ENCODE measurements at regions not wholly inside any gene's neighbourhood (a gene's known extent, or its start where the extent isn't known, plus 50 kb on each side); places are given as distances from the start of the nearest gene placed in this dataset.
"Not testable (repeated sequence)": the region's sequence is repeated elsewhere in the genome, so short reads cannot be mapped to it uniquely, and the experiment has no call there.

GRCh38 chr12:92062539-92063493 lies 82.8 kb downstream of the BTG1 start:
- H3K4me3 ChIP-seq, result no peak overlapping the region
- TF ChIP-seq, protein P1, sequence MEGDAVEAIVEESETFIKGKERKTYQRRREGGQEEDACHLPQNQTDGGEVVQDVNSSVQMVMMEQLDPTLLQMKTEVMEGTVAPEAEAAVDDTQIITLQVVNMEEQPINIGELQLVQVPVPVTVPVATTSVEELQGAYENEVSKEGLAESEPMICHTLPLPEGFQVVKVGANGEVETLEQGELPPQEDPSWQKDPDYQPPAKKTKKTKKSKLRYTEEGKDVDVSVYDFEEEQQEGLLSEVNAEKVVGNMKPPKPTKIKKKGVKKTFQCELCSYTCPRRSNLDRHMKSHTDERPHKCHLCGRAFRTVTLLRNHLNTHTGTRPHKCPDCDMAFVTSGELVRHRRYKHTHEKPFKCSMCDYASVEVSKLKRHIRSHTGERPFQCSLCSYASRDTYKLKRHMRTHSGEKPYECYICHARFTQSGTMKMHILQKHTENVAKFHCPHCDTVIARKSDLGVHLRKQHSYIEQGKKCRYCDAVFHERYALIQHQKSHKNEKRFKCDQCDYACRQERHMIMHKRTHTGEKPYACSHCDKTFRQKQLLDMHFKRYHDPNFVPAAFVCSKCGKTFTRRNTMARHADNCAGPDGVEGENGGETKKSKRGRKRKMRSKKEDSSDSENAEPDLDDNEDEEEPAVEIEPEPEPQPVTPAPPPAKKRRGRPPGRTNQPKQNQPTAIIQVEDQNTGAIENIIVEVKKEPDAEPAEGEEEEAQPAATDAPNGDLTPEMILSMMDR (IDR thresholded peaks at IDR 0.05), result no peak
- no peak overlapping the region for H3K27ac ChIP-seq
- no peak for DNase-seq (ENCODE audit: low spot score)

- Histone ChIP-seq H3K4me3 (no peak overlapping the region), H3K27ac (no peak overlapping the region)
- no peak for DNase-seq (ENCODE audit: low spot score)
- TF ChIP-seq, protein P1 (IDR thresholded peaks at IDR 0.05), result no peak
These were observed 84.6 kb downstream of the BTG1 start for GRCh38 chr12:92061061-92061460.

- TF ChIP-seq, protein P1 (IDR thresholded peaks at IDR 0.05), result no peak
These were observed 85.7 kb downstream of the BTG1 start for GRCh38 chr12:92059960-92060359.

GRCh38 chr12:92058664-92059063 lies 87.0 kb downstream of the BTG1 start:
- H3K27ac ChIP-seq, result no peak overlapping the region
- H3K4me3 ChIP-seq, result no peak overlapping the region
- DNase-seq (ENCODE audit: low spot score), result no peak
- TF ChIP-seq, protein P1 (IDR thresholded peaks at IDR 0.05), result no peak

More at GRCh38 chr12:92059960-92060359, 85.7 kb downstream of the BTG1 start:
- peak overlapping the region; percentile 46 to 76 for H3K27ac ChIP-seq
- no peak overlapping the region for H3K4me3 ChIP-seq
- no peak for DNase-seq (ENCODE audit: low spot score)

GRCh38 chr12:92056756-92057155 lies 88.9 kb downstream of the BTG1 start:
- H3K27ac ChIP-seq; DNase-seq (ENCODE audit: low spot score): not testable (repeated sequence)

DNA sequence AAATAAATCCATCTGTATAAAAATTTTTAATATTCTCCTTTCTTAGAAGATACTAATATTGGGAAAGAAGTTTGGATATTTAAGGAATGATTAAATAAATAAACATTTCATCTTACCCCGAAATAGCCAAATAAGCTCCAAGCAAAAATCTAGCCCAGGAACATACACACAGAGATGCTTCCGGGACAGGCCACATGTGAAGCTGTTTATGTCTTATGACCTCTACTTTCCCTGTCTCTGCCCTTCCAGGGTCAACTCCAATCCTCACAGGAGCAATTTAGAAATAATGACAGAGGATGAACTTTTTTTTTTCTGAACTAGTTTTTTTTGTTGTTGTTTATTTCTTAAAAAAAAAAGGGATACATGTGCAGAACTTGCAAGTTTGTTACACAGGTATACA lies 89.4 kb downstream of the BTG1 start:
- TF ChIP-seq, protein P1 (IDR thresholded peaks at IDR 0.05), result no peak
- Histone ChIP-seq H3K4me3 (no peak overlapping the region), H3K27ac (no peak overlapping the region)
- DNase-seq (ENCODE audit: low spot score), result no peak

More at GRCh38 chr12:92056756-92057155, 88.9 kb downstream of the BTG1 start:
- not testable (repeated sequence) for H3K4me3 ChIP-seq

GRCh38 chr12:92055877-92056276 lies 89.8 kb downstream of the BTG1 start:
- H3K27ac ChIP-seq, result no peak overlapping the region
- no peak for DNase-seq (ENCODE audit: low spot score)
- no peak overlapping the region for H3K4me3 ChIP-seq
- TF ChIP-seq, protein P1 (IDR thresholded peaks at IDR 0.05), result no peak
